IMR-90 (cell line): ENCODE measurements at regions not wholly inside any gene's neighbourhood (a gene's known extent, or its start where the extent isn't known, plus 50 kb on each side); places are given as distances from the start of the nearest gene placed in this dataset.

Experiments
- ATAC-seq: fragments of 200-7000 bp; cut with Tn5 transposase; 2 replicates; pipeline ENCODE4 v1.9.1; 2020; ENCODE audit warnings: low read depth, mild to moderate bottlenecking, moderate library complexity
- BruUV-seq: library from RNA; stranded (reverse); fragments of 400-500 nt; replicated peaks from 2 replicates; lab custom pipeline; 2021; lab: Mats Ljungman, UMichigan
- CTCF ChIA-PET: fragments of 300-600 bp; formaldehyde crosslinking; extraction: SDS; loops from one replicate; lab custom pipeline; 2021; ENCODE audit warnings: antibody characterized with exemption; lab: Yijun Ruan, JAX
- POLR2A ChIA-PET: fragments of 300-600 bp; sonication (Branson Sonifier 250); formaldehyde crosslinking; loops from one replicate; lab custom pipeline; 2022; ENCODE audit warnings: antibody characterized with exemption; ENCODE audit not compliant: unreplicated experiment; lab: Charles Lee
- DNase-seq: peaks from one replicate; pipeline ENCODE4 v3.0.0; 2013
- H2AFZ ChIP-seq: replicated peaks from 2 replicates; pipeline ENCODE3; 2013; ENCODE audit warnings: low read length, mild to moderate bottlenecking; ENCODE audit not compliant: poor library complexity
- H2AK5ac ChIP-seq: 2 replicates; pipeline ENCODE4 v1.6.1; 2013; ENCODE audit warnings: low read depth, low read length, inconsistent platforms
- H2AK9ac ChIP-seq: replicated peaks from 2 replicates; pipeline ENCODE3; 2013; ENCODE audit warnings: mild to moderate bottlenecking, low read depth, low read length, moderate library complexity; ENCODE audit not compliant: poor library complexity
- H2BK120ac ChIP-seq: 2 replicates; pipeline ENCODE4 v1.6.1; 2013; ENCODE audit warnings: low read depth, low read length, inconsistent platforms
- H2BK15ac ChIP-seq: 3 replicates; pipeline ENCODE4 v1.6.1; 2013; ENCODE audit warnings: low read depth, low read length, inconsistent platforms
- H2BK20ac ChIP-seq: 2 replicates; pipeline ENCODE4 v1.6.1; 2013; ENCODE audit warnings: low read depth, mild to moderate bottlenecking, inconsistent platforms, low read length, moderate library complexity
- H2BK5ac ChIP-seq: 2 replicates; pipeline ENCODE4 v1.6.1; 2013; ENCODE audit warnings: mild to moderate bottlenecking, low read depth, low read length, inconsistent platforms; ENCODE audit not compliant: poor library complexity, severe bottlenecking
- H3K14ac ChIP-seq: replicated peaks from 2 replicates; pipeline ENCODE4 v1.6.1; 2013; ENCODE audit warnings: low read depth, low read length, inconsistent platforms
- H3K18ac ChIP-seq: 2 replicates; pipeline ENCODE4 v1.6.1; 2013; ENCODE audit warnings: low read depth, low read length, control low read depth
- H3K23ac ChIP-seq: 2 replicates; pipeline ENCODE4 v1.6.1; 2013; ENCODE audit warnings: low read depth, low read length, inconsistent platforms
- H3K27ac ChIP-seq: 2 replicates; pipeline ENCODE4 v1.5.1; 2013; ENCODE audit warnings: mild to moderate bottlenecking, control low read depth, low read length; ENCODE audit not compliant: insufficient read depth
- H3K27me3 ChIP-seq: 2 replicates; pipeline ENCODE4 v1.6.1; 2013; ENCODE audit warnings: low read length; ENCODE audit not compliant: control insufficient read depth, insufficient read depth
- H3K36me3 ChIP-seq: 2 replicates; pipeline ENCODE4 v1.6.1; 2013; ENCODE audit warnings: low read length, mixed read lengths; ENCODE audit not compliant: control insufficient read depth, insufficient read depth
- H3K4ac ChIP-seq: 2 replicates; pipeline ENCODE4 v1.6.1; 2013; ENCODE audit warnings: low read depth, low read length, inconsistent platforms
- H3K4me1 ChIP-seq: 2 replicates; pipeline ENCODE4 v1.6.1; 2013; ENCODE audit warnings: low read length, mixed read lengths; ENCODE audit not compliant: control insufficient read depth, insufficient read depth
- H3K4me2 ChIP-seq: 2 replicates; pipeline ENCODE4 v1.6.1; 2013; ENCODE audit warnings: low read depth, mild to moderate bottlenecking, control low read depth, low read length, moderate library complexity
- H3K4me3 ChIP-seq: 2 replicates; pipeline ENCODE4 v1.5.1; 2013; ENCODE audit warnings: low read depth, mild to moderate bottlenecking, control low read depth, low read length, moderate library complexity; ENCODE audit not compliant: insufficient read depth
- H3K56ac ChIP-seq: 2 replicates; pipeline ENCODE4 v1.6.1; 2013; ENCODE audit warnings: low read length, inconsistent platforms; ENCODE audit not compliant: insufficient read depth; ENCODE audit errors: extremely low read depth
- H3K79me1 ChIP-seq, 2 experiments: 2 replicates each; pipeline ENCODE4 v1.6.1; 2013; ENCODE audit warnings: low read length in 2 of 2, inconsistent platforms in 1 of 2, low read depth in 1 of 2
- H3K9ac ChIP-seq: 2 replicates; pipeline ENCODE4 v1.6.1; 2013; ENCODE audit warnings: low read depth, low read length, control low read depth
- H3K9me1 ChIP-seq: 2 replicates; pipeline ENCODE4 v1.6.1; 2013; ENCODE audit warnings: low read length, inconsistent platforms; ENCODE audit not compliant: insufficient read depth
- H3K9me3 ChIP-seq: 2 replicates; pipeline ENCODE4 v1.6.1; 2013; ENCODE audit warnings: low read length; ENCODE audit not compliant: control insufficient read depth, insufficient read depth
- H4K20me1 ChIP-seq: 2 replicates; pipeline ENCODE4 v1.6.1; 2013; ENCODE audit warnings: low read length, inconsistent platforms; ENCODE audit not compliant: insufficient read depth
- H4K5ac ChIP-seq: 2 replicates; pipeline ENCODE4 v1.6.1; 2013; ENCODE audit warnings: mild to moderate bottlenecking, low read depth, low read length, control low read depth
- H4K8ac ChIP-seq, 2 experiments: 2 replicates each; pipeline ENCODE4 v1.6.1; 2013; ENCODE audit warnings: low read depth in 2 of 2, low read length in 2 of 2, control low read depth in 1 of 2, inconsistent platforms in 1 of 2
- H4K91ac ChIP-seq: 2 replicates; pipeline ENCODE4 v1.6.1; 2013; ENCODE audit warnings: low read depth, low read length, inconsistent platforms; ENCODE audit not compliant: insufficient read depth
- BHLHE40 ChIP-seq: fragments of 150-350 bp; IDR thresholded peaks from 2 replicates; pipeline ENCODE4 v1.6.1; 2016; ENCODE audit warnings: mild to moderate bottlenecking, low read depth, low read length
- CEBPB ChIP-seq: IDR thresholded peaks from 2 replicates; pipeline ENCODE4 v1.6.1; 2012; ENCODE audit warnings: low read depth, low read length, improper control_type of control experiment
- CHD1 ChIP-seq: IDR thresholded peaks from 2 replicates; pipeline ENCODE4 v1.6.1; 2012; ENCODE audit warnings: low read depth, low read length, improper control_type of control experiment
- ELK1 ChIP-seq: fragments of 150-350 bp; IDR thresholded peaks from 2 replicates; pipeline ENCODE4 v1.6.1; 2016; ENCODE audit warnings: low read depth, mild to moderate bottlenecking, low read length, moderate library complexity, borderline replicate concordance
- MAFK ChIP-seq: IDR thresholded peaks from 2 replicates; pipeline ENCODE4 v1.6.1; 2012; ENCODE audit warnings: low read depth, low read length, improper control_type of control experiment
- MAZ ChIP-seq: IDR thresholded peaks from 2 replicates; pipeline ENCODE4 v1.6.1; 2012; ENCODE audit warnings: low read depth, mild to moderate bottlenecking, low read length, improper control_type of control experiment, moderate library complexity, borderline replicate concordance
- MXI1 ChIP-seq: IDR thresholded peaks from 2 replicates; pipeline ENCODE4 v1.6.1; 2012; ENCODE audit warnings: low read depth, mild to moderate bottlenecking, low read length, moderate library complexity, borderline replicate concordance
- NFE2L2 ChIP-seq: fragments of 150-350 bp; IDR thresholded peaks from 2 replicates; pipeline ENCODE4 v1.6.1; 2016; ENCODE audit warnings: low read depth, mild to moderate bottlenecking, low read length
- POLR2A ChIP-seq: IDR thresholded peaks from 2 replicates; pipeline ENCODE4 v1.6.1; 2012; ENCODE audit warnings: mild to moderate bottlenecking, low read depth, low read length
- RAD21 ChIP-seq: IDR thresholded peaks from 2 replicates; pipeline ENCODE4 v1.6.1; 2012; ENCODE audit warnings: low read length, improper control_type of control experiment
- RCOR1 ChIP-seq: IDR thresholded peaks from 2 replicates; pipeline ENCODE4 v1.6.1; 2012; ENCODE audit warnings: mild to moderate bottlenecking, low read length, improper control_type of control experiment; ENCODE audit not compliant: insufficient replicate concordance
- RFX5 ChIP-seq: IDR thresholded peaks from 2 replicates; pipeline ENCODE4 v1.8.0; 2012; ENCODE audit warnings: low read depth, mild to moderate bottlenecking, low read length, moderate library complexity
- SMC3 ChIP-seq: fragments of 150-350 bp; IDR thresholded peaks from 2 replicates; pipeline ENCODE4 v1.6.1; 2016; ENCODE audit warnings: low read depth, mild to moderate bottlenecking, antibody characterized with exemption, low read length, moderate library complexity
- WGBS, 2 experiments: methylation state at CpG; one replicate each; pipeline versions ENCODE4 v1.1.5 to v1.1.7; 2013; ENCODE audit warnings: missing lambda C conversion rate in 2 of 2; ENCODE audit not compliant: insufficient read length in 1 of 2; ENCODE audit errors: extremely low coverage in 2 of 2; 5-methylcytosine and 5-hydroxymethylcytosine counted together
- dilution Hi-C: fragments of 300-500 bp; cut with HindIII; formaldehyde crosslinking; loops from one replicate; pipeline ENCODE4 v1.14.3; 2018; ENCODE audit warnings: low sequenced_read_pairs; ENCODE audit not compliant: unreplicated experiment
- in situ Hi-C: fragments of 300-500 bp; cut with MboI; formaldehyde crosslinking; loops from 3 replicates; pipeline ENCODE4 v1.14.3; 2019; ENCODE audit warnings: low sequenced_read_pairs, inconsistent platforms, mixed read lengths
- intact Hi-C: fragments of 100-400 bp; cut with micrococcal nuclease; formaldehyde crosslinking; loops from 2 replicates; pipeline ENCODE4 v1.10.0; 2022
- TF ChIP-seq, protein P1 (sequence below): fragments of 150-350 bp; IDR thresholded peaks from 2 replicates; pipeline ENCODE4 v1.6.1; 2017; ENCODE audit warnings: mild to moderate bottlenecking, antibody characterized with exemption, low read length, low read depth
- TF ChIP-seq, protein P2 (sequence below): conservative IDR thresholded peaks from 2 replicates; pipeline ENCODE4 v1.5.1; 2012; ENCODE audit warnings: mild to moderate bottlenecking, low read depth, low read length, improper control_type of control experiment

DNA sequence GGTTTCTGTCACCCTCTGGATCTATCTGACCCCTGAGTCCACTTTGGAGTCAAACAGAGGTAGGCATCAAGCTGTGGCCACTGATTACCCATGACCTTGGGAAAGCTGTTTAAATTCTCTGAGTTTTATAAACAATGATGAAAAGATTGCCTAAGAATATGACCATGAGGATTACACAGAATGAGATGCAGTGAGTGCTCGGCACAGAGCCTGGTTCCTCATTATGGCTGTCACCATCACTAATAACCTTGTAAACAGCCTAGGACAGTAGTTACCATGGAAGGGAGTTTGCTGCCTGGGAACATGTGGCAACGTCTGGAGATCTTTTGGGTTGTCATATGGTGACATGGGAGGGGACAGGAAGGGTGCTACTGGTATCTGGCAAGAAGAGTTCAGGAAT lies 248.3 kb upstream of the KAZN start:
- no peak overlapping the region for H2BK120ac ChIP-seq
- intact Hi-C loops (no loop called here), dilution Hi-C loops (no loop called here), in situ Hi-C loops (no loop called here)
- POLR2A ChIA-PET = no interaction called here
- no CpG with 5 or more reads among the region's 2 CpGs for WGBS, 2 experiments
- H3K27me3 ChIP-seq = no peaks in the 10 kb centered on the region
- H3K4me1 ChIP-seq = no peaks in the 10 kb centered on the region
- TF ChIP-seq BHLHE40 = no peak
- TF ChIP-seq, protein P1, sequence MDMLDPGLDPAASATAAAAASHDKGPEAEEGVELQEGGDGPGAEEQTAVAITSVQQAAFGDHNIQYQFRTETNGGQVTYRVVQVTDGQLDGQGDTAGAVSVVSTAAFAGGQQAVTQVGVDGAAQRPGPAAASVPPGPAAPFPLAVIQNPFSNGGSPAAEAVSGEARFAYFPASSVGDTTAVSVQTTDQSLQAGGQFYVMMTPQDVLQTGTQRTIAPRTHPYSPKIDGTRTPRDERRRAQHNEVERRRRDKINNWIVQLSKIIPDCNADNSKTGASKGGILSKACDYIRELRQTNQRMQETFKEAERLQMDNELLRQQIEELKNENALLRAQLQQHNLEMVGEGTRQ = no peak
- no peak for TF ChIP-seq CHD1
- no peak for TF ChIP-seq RFX5
- no peak for TF ChIP-seq MXI1
- no peak for TF ChIP-seq MAFK
- no peak for TF ChIP-seq RAD21
- no peak for TF ChIP-seq RCOR1
- TF ChIP-seq CEBPB = no peak
- TF ChIP-seq, protein P2, sequence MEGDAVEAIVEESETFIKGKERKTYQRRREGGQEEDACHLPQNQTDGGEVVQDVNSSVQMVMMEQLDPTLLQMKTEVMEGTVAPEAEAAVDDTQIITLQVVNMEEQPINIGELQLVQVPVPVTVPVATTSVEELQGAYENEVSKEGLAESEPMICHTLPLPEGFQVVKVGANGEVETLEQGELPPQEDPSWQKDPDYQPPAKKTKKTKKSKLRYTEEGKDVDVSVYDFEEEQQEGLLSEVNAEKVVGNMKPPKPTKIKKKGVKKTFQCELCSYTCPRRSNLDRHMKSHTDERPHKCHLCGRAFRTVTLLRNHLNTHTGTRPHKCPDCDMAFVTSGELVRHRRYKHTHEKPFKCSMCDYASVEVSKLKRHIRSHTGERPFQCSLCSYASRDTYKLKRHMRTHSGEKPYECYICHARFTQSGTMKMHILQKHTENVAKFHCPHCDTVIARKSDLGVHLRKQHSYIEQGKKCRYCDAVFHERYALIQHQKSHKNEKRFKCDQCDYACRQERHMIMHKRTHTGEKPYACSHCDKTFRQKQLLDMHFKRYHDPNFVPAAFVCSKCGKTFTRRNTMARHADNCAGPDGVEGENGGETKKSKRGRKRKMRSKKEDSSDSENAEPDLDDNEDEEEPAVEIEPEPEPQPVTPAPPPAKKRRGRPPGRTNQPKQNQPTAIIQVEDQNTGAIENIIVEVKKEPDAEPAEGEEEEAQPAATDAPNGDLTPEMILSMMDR = no peak
- TF ChIP-seq MAZ = no peak
- no peak for TF ChIP-seq SMC3
- no peak for TF ChIP-seq POLR2A
- TF ChIP-seq NFE2L2 = no peak
- no peak for TF ChIP-seq ELK1
- no peak overlapping the region for H2AK9ac ChIP-seq
- no peak overlapping the region for H2BK15ac ChIP-seq
- BruUV-seq = no TSS peak
- no peak overlapping the region for H3K4ac ChIP-seq
- H3K14ac ChIP-seq = no peak overlapping the region
- H3K23ac ChIP-seq = no peak overlapping the region
- ATAC-seq (no peak), DNase-seq (no peak)
- no peak overlapping the region for H2AFZ ChIP-seq
- H4K20me1 ChIP-seq = no peaks in the 10 kb centered on the region
- H3K27ac ChIP-seq = no peak overlapping the region
- H3K36me3 ChIP-seq = no peaks in the 10 kb centered on the region
- H2AK5ac ChIP-seq = no peak overlapping the region
- no peak overlapping the region for H3K9ac ChIP-seq
- H3K4me2 ChIP-seq = no peak overlapping the region
- no peak overlapping the region for H4K91ac ChIP-seq
- no peak overlapping the region for H2BK20ac ChIP-seq
- H3K9me1 ChIP-seq = no peaks in the 10 kb centered on the region
- CTCF ChIA-PET = no interaction called here
- no peak overlapping the region for H4K5ac ChIP-seq
- no peak overlapping the region for H4K8ac ChIP-seq
- peaks cover 4% of the 10 kb centered on the region; the same call in 1 of the 2 replicates for H3K9me3 ChIP-seq
- no peak overlapping the region for H3K18ac ChIP-seq
- no peak overlapping the region for H3K4me3 ChIP-seq
- no peak overlapping the region for H3K56ac ChIP-seq
- H3K79me1 ChIP-seq = no peaks in the 10 kb centered on the region
- H2BK5ac ChIP-seq = no peak overlapping the region
